Activated effector memory CD4-positive, alpha-beta T cell treated with Interleukin-2 at 50 U/mL for 16 hours (primary cell): ENCODE measurements at regions not wholly inside any gene's neighbourhood (a gene's known extent, or its start where the extent isn't known, plus 50 kb on each side); places are given as distances from the start of the nearest gene placed in this dataset.

Source experiments
- DNase-seq: peaks from one replicate; pipeline ENCODE4 v3.0.0-alpha.2; 2020

DNA sequence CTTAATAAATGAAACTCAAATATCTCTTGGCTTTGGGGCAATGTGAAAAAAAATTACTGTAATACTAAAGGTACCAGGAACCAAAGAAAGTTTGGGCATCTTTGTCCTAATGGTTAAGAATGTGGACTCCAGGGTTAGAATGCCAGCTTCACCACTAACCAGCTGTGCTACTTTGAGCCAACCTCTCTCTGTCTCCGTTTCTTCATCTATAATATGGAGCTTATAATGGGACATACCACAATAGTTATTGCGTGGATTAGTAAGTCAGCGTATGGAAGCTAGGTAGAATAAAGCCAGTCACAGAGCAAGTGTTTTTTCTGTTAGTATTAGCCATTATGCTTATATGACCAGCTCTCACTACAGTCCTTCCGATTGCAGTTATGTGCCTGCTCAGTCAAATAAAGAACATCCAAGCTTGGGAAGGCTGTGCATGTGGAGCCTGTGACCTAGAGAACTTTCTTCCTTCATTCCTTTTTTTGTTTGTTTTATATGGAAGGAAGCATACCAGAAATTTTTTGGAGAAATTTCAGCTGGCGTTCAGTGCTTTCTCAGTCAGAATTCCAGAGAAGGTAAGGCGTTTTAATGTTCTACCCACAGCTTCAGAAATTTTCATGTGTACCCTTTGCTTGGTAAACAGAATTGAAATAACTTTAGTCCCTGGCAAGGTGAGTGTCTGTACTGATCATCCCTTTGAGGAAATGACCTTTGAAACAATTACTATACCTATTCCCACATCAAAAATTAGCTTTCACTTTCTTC lies 114.0 kb upstream of the RND3 start:
- no peak for DNase-seq

DNA sequence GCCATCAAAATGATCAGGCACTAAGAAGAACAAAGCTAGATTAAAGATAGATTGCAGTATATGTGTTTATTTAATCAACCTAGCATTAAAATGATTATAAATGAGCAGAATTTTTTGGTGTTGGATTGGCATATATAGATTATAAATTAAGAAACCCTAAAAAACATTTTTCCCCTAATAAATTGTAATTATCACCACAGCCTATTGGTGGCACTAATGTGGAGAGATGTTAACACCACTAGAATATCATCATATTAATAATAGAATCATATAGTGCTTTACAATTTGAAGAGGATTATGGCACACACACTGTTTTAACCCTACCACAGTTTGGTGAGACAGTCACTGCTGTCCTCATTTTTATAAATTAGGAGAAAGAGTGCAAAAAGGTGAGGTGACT lies 112.4 kb upstream of the RND3 start:
- no peak for DNase-seq

DNA sequence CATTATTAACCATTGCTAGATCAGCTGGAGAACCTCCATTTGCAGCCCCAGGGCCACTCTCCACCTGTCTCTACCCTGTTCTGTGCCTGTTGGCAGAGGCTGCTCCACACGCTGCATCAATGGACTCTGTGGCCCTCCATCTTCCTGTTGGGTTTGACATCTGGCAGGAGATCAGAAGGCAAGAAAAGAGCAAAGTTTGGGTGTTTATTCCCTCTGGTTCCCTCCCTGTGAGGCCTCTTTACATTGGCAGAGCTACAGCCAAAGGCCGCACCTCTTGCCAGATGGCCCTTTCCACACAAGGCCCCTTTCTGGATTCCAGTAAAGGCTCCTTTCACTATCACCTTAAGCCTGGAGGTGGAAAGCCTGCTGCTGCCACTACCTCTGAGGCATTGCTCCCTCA lies 110.9 kb upstream of the RND3 start:
- no peak for DNase-seq

DNA sequence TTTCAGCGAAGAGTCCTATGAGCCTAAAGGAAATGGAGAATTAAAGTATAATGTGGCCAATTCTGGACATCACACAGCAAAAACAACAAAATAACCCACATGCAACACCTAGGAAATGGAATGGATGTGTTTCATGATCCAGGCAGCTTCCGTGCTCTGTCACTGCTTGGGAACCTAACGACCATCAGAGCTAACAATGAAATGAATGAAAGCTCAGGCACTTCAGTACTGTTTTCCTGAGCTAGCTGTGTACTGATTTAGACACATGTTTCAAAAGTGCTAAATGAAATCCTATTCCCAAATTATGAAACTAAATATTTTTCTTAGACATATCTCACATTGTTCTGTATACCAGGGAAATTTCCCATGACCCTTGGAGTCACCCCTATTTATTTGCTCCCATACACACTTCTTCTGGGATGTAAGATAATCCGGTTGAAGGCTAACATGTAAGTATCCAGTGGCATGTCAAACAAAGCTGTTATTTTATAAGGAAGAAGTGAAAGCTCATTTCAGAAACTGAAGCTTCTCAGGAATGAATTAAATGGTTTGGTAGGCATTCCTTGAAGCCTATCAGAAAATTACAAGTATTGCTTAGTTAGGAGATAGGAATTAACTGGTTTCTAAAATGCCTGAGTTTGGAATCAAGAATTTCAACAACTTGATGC lies 108.5 kb upstream of the RND3 start:
- DNase-seq, result no peak

GRCh38 chr2:150594299-150594698 lies 106.8 kb upstream of the RND3 start:
- no peak for DNase-seq

GRCh38 chr2:150591496-150592285 lies 104.2 kb upstream of the RND3 start:
- DNase-seq, result no peak

DNA sequence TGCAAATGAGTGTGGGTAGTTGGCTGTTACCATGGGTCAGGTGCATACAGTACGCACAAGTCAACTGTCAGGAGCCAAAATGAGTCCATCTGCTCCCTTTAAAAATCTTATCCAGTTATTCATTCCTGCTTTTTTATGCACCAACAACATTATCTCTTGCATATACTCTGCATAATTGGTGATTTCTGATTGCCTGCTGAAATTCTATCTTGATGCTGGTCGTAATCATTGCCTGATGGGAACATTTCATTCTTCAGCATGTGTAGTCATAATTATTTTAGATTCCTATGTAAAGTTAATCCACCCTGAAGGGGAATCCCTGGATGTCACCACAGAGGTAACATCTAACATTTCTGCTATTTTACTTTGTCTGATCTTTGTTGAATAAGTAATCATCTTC lies 102.2 kb upstream of the RND3 start:
- no peak for DNase-seq

GRCh38 chr2:150588506-150588870 lies 101.0 kb upstream of the RND3 start:
- no peak for DNase-seq

GRCh38 chr2:150587547-150588505 lies 100.4 kb upstream of the RND3 start:
- no peak for DNase-seq

DNA sequence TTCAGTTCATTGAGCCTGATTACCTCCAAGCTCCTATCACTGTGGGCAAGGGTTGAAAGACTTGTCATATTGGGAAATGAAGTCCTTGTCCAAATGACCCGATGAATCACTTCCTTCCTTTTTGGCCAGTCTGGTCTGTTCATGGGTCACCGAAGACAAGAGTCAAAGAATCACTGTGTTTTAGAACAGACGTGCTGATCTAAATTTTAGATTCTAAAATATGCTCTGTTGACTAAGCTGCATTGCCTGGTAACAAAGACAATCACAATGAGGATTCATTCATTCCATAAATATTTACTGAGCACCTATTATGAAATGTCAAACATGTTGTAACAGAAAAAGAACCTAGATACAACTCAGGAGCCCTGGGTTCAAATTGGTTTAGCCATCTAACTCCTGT lies 99.4 kb upstream of the RND3 start:
- DNase-seq, result no peak

DNA sequence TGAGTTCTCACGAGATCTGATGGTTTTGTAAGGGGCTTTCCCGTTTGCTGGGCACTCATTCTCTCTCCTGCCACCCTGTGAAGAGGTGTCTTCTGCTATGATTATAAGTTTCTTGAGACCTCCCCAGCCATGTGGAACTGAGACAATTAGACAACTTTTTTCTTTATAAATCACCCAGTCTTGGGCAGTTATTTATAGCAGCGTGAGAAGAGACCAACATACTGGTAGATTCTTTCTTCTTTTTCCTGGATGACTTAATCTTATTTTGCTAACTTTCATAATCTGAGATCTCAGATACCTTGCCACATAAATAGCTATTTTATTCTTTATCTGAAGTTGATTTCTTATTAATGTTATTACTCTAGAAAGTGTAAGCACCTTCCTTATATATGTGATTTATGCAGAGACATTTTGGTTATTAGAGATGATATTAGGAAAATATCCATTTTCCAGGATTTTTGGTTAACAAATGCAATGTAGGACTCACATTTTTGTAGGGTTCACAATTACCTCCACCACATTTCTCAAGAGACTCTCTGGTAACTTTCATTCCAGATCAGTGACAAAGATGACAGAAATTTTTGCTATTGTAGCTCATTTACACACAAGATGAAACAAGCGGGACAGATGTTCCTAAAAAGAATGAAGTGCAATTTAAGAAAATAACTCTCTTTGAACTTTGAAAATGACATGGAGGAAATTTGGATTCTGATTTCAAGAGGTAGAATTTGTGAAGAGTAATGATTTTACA lies 97.9 kb upstream of the RND3 start:
- DNase-seq, result no peak

DNA sequence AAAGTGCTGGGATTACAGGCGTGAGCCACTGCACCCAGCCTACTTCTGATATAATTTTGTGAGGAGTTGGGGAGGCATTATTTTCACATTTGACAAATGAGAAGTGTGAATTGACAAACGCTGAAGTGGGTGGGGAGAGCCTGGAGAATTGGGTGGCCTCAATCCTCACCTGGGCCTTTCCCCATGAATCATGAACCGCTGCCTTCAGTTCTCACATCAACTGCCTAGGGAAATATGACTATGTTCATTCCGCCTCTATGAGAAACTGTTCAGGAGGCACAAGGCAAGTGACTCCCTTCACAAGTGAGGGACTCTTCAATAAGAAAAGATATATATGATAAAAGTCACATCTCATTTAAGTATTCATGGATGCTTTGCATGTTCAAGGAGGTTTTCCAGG lies 96.6 kb upstream of the RND3 start:
- no peak for DNase-seq

- no peak for DNase-seq
Measured at GRCh38 chr2:150581717-150582472, 94.4 kb upstream of the RND3 start.

- no peak for DNase-seq
Measured at GRCh38 chr2:150578481-150578880, 91.0 kb upstream of the RND3 start.

- no peak for DNase-seq
Measured at GRCh38 chr2:150575861-150576260, 88.4 kb upstream of the RND3 start.

DNA sequence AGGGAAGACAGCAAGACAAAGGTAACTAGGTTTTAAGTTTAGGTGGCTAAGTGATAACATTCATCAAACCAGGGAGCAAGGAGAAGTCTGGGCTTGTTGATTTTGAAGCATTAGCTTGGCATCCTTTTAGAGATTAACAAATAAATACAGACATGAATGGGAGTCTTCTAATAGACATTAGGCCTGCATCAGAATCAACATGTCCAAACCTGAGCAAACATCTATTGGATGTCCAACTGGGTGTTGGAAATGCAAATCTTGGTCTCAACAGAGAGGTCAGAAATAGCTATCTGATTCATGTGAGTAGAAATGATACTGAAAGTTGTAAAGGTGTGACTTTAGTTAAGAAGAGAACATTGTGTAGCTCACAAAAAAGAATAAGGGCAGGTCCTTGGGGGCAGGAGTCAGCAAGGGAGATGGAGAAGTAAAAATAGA lies 85.5 kb upstream of the RND3 start:
- no peak for DNase-seq

GRCh38 chr2:150572194-150572766 lies 84.8 kb upstream of the RND3 start:
- no peak for DNase-seq

GRCh38 chr2:150571121-150571520 lies 83.7 kb upstream of the RND3 start:
- DNase-seq, result no peak

GRCh38 chr2:150570712-150571111 lies 83.2 kb upstream of the RND3 start:
- DNase-seq, result no peak

- no peak for DNase-seq
Measured at GRCh38 chr2:150569761-150570160, 82.3 kb upstream of the RND3 start.

- no peak for DNase-seq
Measured at GRCh38 chr2:150567771-150568301, 80.4 kb upstream of the RND3 start.
